Activated T-helper 2 cell treated with anti-CD3 and anti-CD28 coated beads, Interferon-gamma antibody, Interleukin-2, Interleukin-4, amounts not matched to agents 10 μg/mL and 5 μg/mL and 100 μg/mL, durations not matched to agents 14 hours and 24 hours and 36 hours (primary cell): ENCODE measurements at regions not wholly inside any gene's neighbourhood (a gene's known extent, or its start where the extent isn't known, plus 50 kb on each side); places are given as distances from the start of the nearest gene placed in this dataset.

Experiments
- DNase-seq: peaks from one replicate; pipeline ENCODE4 v3.0.0; 2021; ENCODE audit warnings: low spot score
- H3K27ac Mint-ChIP-seq: one replicate; pipeline ENCODE4 v1.8.0; 2021; ENCODE audit warnings: mixed read lengths
- H3K27me3 Mint-ChIP-seq: one replicate; pipeline ENCODE4 v1.8.0; 2021; ENCODE audit warnings: low read depth, mixed read lengths
- H3K36me3 Mint-ChIP-seq: one replicate; pipeline ENCODE4 v1.8.0; 2021; ENCODE audit warnings: low read depth, mixed read lengths
- H3K4me1 Mint-ChIP-seq: one replicate; pipeline ENCODE4 v1.8.0; 2021; ENCODE audit warnings: low read depth, mixed read lengths
- H3K4me3 Mint-ChIP-seq: one replicate; pipeline ENCODE4 v1.8.0; 2021; ENCODE audit warnings: low read depth, mild to moderate bottlenecking, moderate library complexity, mixed read lengths
- H3K9me3 Mint-ChIP-seq: one replicate; pipeline ENCODE4 v1.8.0; 2021; ENCODE audit warnings: mixed read lengths
- intact Hi-C: fragments of 100-400 bp; cut with micrococcal nuclease; formaldehyde crosslinking; loops from one replicate; pipeline ENCODE4 v1.15.1; 2023

GRCh38 chr15:37165395-37165794, 65.0 kb upstream of the MEIS2 start:
- no peak overlapping the region for H3K27ac Mint-ChIP-seq
- H3K4me3 Mint-ChIP-seq, result no peak overlapping the region
- no peaks in the 10 kb centered on the region for H3K27me3 Mint-ChIP-seq
- H3K36me3 Mint-ChIP-seq, result no peaks in the 10 kb centered on the region
- H3K9me3 Mint-ChIP-seq, result no peaks in the 10 kb centered on the region
- intact Hi-C loops, result no loop called here
- H3K4me1 Mint-ChIP-seq, result no peaks in the 10 kb centered on the region
- no peak for DNase-seq

- Mint-ChIP-seq H3K27ac (no peak overlapping the region), H3K27me3 (no peaks in the 10 kb centered on the region), H3K4me3 (no peak overlapping the region), H3K36me3 (no peaks in the 10 kb centered on the region), H3K4me1 (no peaks in the 10 kb centered on the region), H3K9me3 (no peaks in the 10 kb centered on the region)
- DNase-seq, result no peak
- intact Hi-C loops, result no loop called here
Measured at GRCh38 chr15:37166402-37166801, 66.1 kb upstream of the MEIS2 start.

GRCh38 chr15:37181339-37181738, 81.0 kb upstream of the MEIS2 start:
- intact Hi-C loops, result no loop called here
- Mint-ChIP-seq H3K36me3 (no peaks in the 10 kb centered on the region), H3K4me3 (no peak overlapping the region), H3K4me1 (no peaks in the 10 kb centered on the region), H3K9me3 (peaks cover 33% of the 10 kb centered on the region), H3K27me3 (no peaks in the 10 kb centered on the region), H3K27ac (no peak overlapping the region)
- DNase-seq, result no peak

GRCh38 chr15:37199545-37199944, 99.2 kb upstream of the MEIS2 start:
- H3K27ac Mint-ChIP-seq, result no peak overlapping the region
- no peak overlapping the region for H3K4me3 Mint-ChIP-seq
- no peak for DNase-seq
- no peaks in the 10 kb centered on the region for H3K36me3 Mint-ChIP-seq
- H3K27me3 Mint-ChIP-seq, result no peaks in the 10 kb centered on the region
- no peaks in the 10 kb centered on the region for H3K4me1 Mint-ChIP-seq
- peaks cover 7% of the 10 kb centered on the region for H3K9me3 Mint-ChIP-seq
- intact Hi-C loops, result no loop called here

GRCh38 chr15:37203050-37203449, 102.7 kb upstream of the MEIS2 start:
- no peaks in the 10 kb centered on the region for H3K4me1 Mint-ChIP-seq
- no peaks in the 10 kb centered on the region for H3K36me3 Mint-ChIP-seq
- no peaks in the 10 kb centered on the region for H3K9me3 Mint-ChIP-seq
- intact Hi-C loops, result no loop called here
- no peak for DNase-seq
- H3K27me3 Mint-ChIP-seq, result no peaks in the 10 kb centered on the region
- H3K27ac Mint-ChIP-seq, result no peak overlapping the region
- no peak overlapping the region for H3K4me3 Mint-ChIP-seq

- Mint-ChIP-seq H3K36me3 (no peaks in the 10 kb centered on the region), H3K9me3 (no peaks in the 10 kb centered on the region), H3K27ac (no peak overlapping the region), H3K27me3 (no peaks in the 10 kb centered on the region), H3K4me1 (no peaks in the 10 kb centered on the region), H3K4me3 (no peak overlapping the region)
- no peak for DNase-seq
- intact Hi-C loops, result no loop called here
Measured at GRCh38 chr15:37204692-37205091, 104.3 kb upstream of the MEIS2 start.

- Mint-ChIP-seq H3K36me3 (no peaks in the 10 kb centered on the region), H3K9me3 (peaks cover 5% of the 10 kb centered on the region), H3K4me1 (no peaks in the 10 kb centered on the region), H3K27ac (no peak overlapping the region), H3K27me3 (no peaks in the 10 kb centered on the region), H3K4me3 (no peak overlapping the region)
- intact Hi-C loops, result no loop called here
- no peak for DNase-seq
Measured at GRCh38 chr15:37206690-37207089, 106.3 kb upstream of the MEIS2 start.

- Mint-ChIP-seq H3K9me3 (peaks cover 14% of the 10 kb centered on the region), H3K27ac (no peak overlapping the region), H3K27me3 (no peaks in the 10 kb centered on the region), H3K4me3 (no peak overlapping the region), H3K4me1 (no peaks in the 10 kb centered on the region), H3K36me3 (no peaks in the 10 kb centered on the region)
- no peak for DNase-seq
- intact Hi-C loops, result no loop called here
Measured at GRCh38 chr15:37208146-37209040, 108.0 kb upstream of the MEIS2 start.

GRCh38 chr15:37209041-37209363, 108.7 kb upstream of the MEIS2 start:
- Mint-ChIP-seq H3K27me3 (no peaks in the 10 kb centered on the region), H3K9me3 (peaks cover 14% of the 10 kb centered on the region), H3K27ac (no peak overlapping the region), H3K36me3 (no peaks in the 10 kb centered on the region), H3K4me3 (no peak overlapping the region), H3K4me1 (no peaks in the 10 kb centered on the region)
- intact Hi-C loops, result no loop called here
- DNase-seq, result no peak

GRCh38 chr15:37217567-37217966, 117.2 kb upstream of the MEIS2 start:
- peaks cover 10% of the 10 kb centered on the region for H3K9me3 Mint-ChIP-seq
- intact Hi-C loops, result no loop called here
- H3K4me1 Mint-ChIP-seq, result no peaks in the 10 kb centered on the region
- no peaks in the 10 kb centered on the region for H3K27me3 Mint-ChIP-seq
- no peak overlapping the region for H3K4me3 Mint-ChIP-seq
- no peaks in the 10 kb centered on the region for H3K36me3 Mint-ChIP-seq
- DNase-seq, result no peak
- no peak overlapping the region for H3K27ac Mint-ChIP-seq

- H3K27me3 Mint-ChIP-seq, result no peaks in the 10 kb centered on the region
- no peaks in the 10 kb centered on the region for H3K4me1 Mint-ChIP-seq
- intact Hi-C loops, result no loop called here
- H3K4me3 Mint-ChIP-seq, result no peak overlapping the region
- peaks cover 3% of the 10 kb centered on the region for H3K9me3 Mint-ChIP-seq
- H3K27ac Mint-ChIP-seq, result no peak overlapping the region
- no peak for DNase-seq
- no peaks in the 10 kb centered on the region for H3K36me3 Mint-ChIP-seq
Measured at GRCh38 chr15:37218351-37218916, 118.1 kb upstream of the MEIS2 start.

GRCh38 chr15:37219211-37219701, 118.9 kb upstream of the MEIS2 start:
- DNase-seq, result no peak
- Mint-ChIP-seq H3K36me3 (no peaks in the 10 kb centered on the region), H3K27me3 (no peaks in the 10 kb centered on the region), H3K4me1 (no peaks in the 10 kb centered on the region), H3K4me3 (no peak overlapping the region), H3K27ac (no peak overlapping the region), H3K9me3 (peaks cover 3% of the 10 kb centered on the region)
- intact Hi-C loops, result no loop called here

GRCh38 chr15:37220949-37221670, 120.8 kb upstream of the MEIS2 start:
- no peaks in the 10 kb centered on the region for H3K36me3 Mint-ChIP-seq
- intact Hi-C loops, result no loop called here
- no peaks in the 10 kb centered on the region for H3K4me1 Mint-ChIP-seq
- no peaks in the 10 kb centered on the region for H3K9me3 Mint-ChIP-seq
- H3K27ac Mint-ChIP-seq, result no peak overlapping the region
- H3K4me3 Mint-ChIP-seq, result no peak overlapping the region
- no peak for DNase-seq
- H3K27me3 Mint-ChIP-seq, result no peaks in the 10 kb centered on the region
